Limb (tissue), 2 donors: ENCODE measurements at regions not wholly inside any gene's neighbourhood (a gene's known extent, or its start where the extent isn't known, plus 50 kb on each side); places are given as distances from the start of the nearest gene placed in this dataset.
A peak's percentile ranks its signal among the peaks of the same experiment; 100 is the strongest.
"Not testable (repeated sequence)": the region's sequence is repeated elsewhere in the genome, so short reads cannot be mapped to it uniquely, and the experiment has no call there.

Experiments used
- DNase-seq, 2 donors: peaks; one replicate each; pipeline ENCODE4 v3.0.0-alpha.2; 2016; ENCODE audit errors: extremely low spot score in 2 of 2

DNA sequence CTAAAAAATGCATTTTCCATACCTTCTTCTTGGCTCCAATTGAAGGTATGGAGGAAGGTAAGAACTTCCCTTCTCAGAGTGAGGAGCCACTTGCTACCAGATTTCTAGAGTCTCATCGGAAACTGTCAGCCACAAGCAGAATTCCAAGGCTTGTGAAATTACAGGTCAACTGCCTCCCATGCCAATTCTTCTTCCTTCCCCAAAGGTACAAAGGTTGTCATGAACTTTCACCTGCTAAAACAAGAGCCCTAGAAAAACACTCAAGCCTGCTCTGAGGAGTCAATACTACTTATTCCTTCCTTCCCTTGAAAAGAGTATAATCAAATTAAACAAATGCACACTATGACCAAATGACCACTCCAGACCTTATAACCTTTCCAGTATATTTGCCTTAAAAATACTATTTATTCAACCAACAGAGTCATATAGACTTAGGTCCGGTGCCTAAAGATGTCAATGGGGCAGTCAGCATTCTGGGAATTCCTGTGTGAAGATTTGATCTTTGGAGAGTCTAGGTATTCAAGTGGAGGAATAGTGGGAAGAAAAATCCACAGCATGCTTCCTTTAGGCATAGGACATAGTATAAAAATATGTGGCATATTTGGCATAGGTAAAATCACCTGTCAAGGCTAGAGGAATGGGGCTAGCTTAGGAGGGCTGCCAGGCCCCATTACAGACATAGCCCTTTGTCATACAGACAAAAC lies 539.3 kb downstream of the LIG4 start:
- no peak for DNase-seq

DNA sequence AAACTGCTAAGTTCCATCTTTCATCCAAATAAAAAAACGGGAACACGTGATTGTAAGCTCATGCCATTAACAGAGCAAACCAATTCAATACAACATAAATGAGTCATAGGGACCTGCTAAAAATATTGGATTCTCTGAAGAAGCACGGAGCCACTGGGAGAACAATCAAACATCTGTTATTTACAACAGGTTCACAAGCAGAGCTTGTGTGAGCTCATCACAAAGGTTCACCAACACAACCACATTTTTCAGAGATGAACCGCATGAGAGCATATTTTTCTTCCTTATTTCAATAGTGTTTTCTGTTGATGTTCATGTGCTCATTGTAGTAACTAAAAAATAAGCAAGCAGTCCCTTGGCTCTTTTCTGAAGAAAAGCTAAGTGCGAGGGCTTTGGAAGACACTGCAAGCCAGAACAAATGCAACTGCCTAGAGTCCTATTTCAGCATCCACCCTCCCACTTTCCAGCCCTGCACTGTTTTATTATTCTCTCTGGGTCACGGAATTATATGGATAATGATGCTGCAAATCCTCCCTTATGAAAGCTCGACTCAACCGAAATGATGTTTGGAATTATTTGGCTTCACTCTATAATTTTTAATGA lies 545.8 kb downstream of the LIG4 start:
- DNase-seq: peak in 1 of 2 donors; percentile 8

- DNase-seq: no peak
Measured at GRCh38 chr13:107665926-107666458, 549.3 kb downstream of the LIG4 start.

- DNase-seq: peak; percentile 15 to 64
Measured at GRCh38 chr13:107650081-107650701, 565.1 kb downstream of the LIG4 start.

DNA sequence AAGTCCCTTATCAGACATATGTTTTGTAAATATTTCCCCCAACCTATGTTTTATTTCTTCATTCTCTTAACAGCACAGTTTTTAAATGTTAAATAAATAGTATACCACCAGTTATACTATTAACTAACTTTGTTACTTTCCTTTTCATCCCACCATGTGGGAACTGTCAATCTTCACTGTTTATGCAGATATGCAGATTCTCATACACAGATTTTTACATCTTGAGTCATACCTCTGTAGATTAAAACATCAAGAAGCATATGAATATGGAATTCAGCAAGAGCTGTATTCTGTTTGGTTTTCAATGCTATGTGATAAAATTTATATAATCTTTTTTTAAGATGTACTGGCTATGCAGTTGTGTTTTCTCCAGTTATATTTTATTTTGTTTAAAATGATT lies 566.3 kb downstream of the LIG4 start:
- no peak for DNase-seq

DNA sequence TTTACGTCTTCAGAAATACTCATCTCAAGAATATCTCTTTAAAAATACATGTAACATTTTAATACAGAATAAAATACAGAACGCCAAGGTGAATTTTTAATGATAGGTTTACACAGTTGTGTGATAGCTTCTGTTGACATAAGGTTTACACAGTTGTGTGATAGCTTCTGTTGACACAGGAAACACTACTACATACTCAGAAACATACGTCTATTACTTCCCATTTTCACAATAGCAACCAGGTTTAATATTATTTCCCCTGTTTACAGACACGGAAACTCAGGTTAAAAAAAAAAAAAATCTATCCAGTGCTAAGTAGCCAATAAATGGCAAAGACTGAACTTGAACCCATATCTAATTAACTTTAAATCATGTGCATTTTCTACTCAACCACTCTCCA lies 571.2 kb downstream of the LIG4 start:
- no peak for DNase-seq

DNA sequence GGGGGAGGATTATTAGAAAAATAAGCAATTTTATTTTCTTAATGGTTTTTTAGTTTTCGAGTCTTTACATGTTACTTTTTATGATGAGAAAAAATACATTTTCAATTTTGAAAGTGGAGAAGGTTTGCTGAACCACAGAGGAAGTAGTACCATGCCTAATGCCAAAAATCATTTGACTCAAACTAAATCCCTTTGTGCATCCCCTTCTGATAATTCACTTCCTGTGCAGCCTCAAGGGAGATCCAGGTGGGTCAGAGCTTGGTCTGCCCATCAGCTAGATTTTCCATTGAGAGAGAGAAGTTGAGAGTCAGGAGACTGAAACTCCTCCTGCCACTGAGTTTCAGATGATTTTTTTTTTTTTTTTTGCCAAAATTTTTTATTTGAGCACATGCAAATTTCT lies 571.7 kb downstream of the LIG4 start:
- no peak for DNase-seq

GRCh38 chr13:107642831-107643230 lies 572.5 kb downstream of the LIG4 start:
- no peak for DNase-seq

- DNase-seq: no peak
Measured at GRCh38 chr13:107641574-107641973, 573.8 kb downstream of the LIG4 start.

GRCh38 chr13:107625648-107626047 lies 589.7 kb downstream of the LIG4 start:
- DNase-seq: no peak

DNA sequence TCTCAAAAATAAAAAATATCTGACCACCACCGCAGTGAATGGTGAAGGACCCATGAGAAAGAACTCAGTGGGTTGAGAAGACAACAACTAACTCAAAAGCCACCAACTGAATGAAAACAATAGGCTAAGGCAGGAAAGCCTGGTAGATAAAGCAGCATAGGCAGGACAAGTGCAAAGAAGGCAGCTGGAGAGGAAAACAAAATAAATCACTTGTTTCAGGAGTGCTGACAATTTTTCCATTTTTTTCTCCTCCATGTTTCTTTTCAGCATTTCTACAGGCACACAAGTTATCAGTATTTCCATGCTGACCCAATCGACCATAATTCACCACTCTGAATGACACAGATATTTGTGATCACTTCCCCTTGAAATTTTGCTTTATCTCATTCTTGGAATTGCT lies 597.8 kb downstream of the LIG4 start:
- no peak for DNase-seq

GRCh38 chr13:107612376-107612775 lies 603.0 kb downstream of the LIG4 start:
- no peak for DNase-seq

DNA sequence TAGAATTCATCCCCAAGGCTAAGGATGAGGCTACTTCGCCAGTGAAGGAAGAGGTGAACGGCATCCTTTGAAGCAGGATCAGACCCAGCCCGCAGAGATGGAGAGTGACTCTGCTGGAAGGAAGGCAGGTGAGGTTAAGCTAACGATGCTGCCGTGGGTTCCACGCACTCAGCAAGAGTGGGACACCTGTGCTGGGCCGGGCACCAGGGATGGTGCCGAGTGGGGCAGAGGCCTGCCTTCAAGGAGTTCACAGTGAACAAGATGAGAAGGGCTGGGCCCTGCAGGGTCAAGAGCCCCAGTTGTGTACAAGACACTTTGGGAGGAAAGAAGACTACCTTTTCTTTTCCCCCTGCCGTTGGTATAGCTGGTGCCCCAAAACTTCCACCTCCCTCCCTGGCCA lies 606.6 kb downstream of the LIG4 start:
- DNase-seq: no peak

- DNase-seq: no peak
Measured at GRCh38 chr13:107600971-107601370, 614.4 kb downstream of the LIG4 start.

DNA sequence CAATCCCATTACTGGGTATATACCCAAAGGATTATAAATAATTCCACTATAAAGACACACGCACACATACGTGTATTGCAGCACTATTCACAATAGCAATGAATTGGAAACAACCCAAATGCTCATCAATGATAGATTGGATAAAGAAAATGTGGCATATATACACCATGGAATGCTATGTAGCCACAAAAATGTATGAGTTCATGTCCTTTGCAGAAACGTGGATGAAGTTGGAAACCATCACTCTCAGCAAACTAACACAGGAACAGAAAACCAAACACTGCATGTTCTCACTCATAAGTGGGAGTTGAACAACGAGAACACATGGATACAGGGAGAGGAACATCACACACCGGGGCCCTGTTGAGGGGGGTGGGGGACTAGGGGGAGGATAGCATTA lies 619.0 kb downstream of the LIG4 start:
- DNase-seq: not testable (repeated sequence)

DNA sequence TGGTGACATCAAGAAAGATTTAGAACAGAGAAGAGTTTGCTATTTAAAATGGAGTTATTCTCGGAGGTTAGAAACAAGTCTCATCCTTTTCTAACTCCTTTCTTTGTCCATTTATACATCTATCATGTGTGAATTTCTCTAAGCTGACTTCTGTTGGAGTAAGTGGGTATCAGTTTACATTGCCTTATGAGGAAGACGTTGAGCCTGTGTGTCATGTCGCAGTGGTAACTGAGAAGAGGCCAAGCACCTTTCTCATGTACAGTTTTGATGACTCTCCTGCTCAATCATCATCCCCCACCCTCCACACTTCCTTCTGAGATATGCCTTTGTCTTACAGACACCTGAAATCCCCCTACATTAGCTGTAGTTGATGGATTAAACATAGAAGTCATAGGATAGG lies 624.8 kb downstream of the LIG4 start:
- DNase-seq: no peak

- DNase-seq: no peak
Measured at GRCh38 chr13:107587681-107588080, 627.7 kb downstream of the LIG4 start.

DNA sequence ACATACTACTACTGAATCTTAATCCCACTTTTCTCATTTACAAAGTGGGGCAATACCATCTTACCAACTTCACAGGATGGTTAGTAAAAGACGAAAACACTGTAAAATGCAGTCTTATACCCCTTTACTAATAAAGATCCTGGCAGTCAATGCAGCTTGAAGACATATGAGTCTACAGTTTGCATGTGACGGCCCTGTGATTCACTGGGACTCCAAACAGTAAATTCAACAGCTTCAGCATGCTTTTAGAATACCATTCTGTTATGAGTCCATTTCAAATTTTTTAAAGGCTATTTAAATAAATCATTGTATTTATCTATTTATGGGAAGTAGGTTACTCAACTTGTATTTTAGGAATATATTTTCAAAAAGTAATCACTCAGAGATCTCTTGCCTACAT lies 629.1 kb downstream of the LIG4 start:
- DNase-seq: no peak

DNA sequence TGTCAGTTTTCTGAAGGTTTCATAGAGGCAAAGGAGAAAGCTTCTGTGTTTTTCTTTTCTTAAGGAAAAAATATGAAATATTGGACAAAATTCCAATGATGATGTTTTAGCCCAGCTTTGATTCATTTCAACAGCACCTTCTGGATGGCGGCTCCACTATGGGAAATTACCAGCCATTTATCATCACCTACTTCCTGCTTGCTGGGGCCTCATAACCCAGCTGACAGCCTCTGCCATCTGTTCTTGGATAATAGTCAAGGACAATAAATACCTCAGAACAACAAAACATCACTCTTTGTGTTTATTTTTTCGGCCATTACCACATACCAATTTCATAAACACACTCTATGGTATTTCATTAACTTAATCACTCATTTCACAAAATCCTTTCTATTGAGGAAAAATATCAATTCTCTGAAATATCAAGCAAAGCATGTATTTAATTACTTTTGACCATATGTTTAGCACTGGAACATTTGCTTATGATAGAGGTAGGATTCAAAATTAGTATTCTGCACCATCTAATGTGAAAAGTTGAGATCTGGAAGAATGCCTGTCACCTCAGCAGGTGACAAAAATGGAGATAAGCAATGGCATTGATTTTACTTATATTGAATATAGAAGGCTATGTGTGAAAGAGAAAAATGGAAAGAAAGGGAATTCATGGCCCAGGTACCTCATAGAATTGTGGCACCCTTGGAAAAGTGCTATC lies 629.7 kb downstream of the LIG4 start:
- DNase-seq: no peak

- no peak for DNase-seq
Measured at GRCh38 chr13:107582171-107582570, 633.2 kb downstream of the LIG4 start.

DNA sequence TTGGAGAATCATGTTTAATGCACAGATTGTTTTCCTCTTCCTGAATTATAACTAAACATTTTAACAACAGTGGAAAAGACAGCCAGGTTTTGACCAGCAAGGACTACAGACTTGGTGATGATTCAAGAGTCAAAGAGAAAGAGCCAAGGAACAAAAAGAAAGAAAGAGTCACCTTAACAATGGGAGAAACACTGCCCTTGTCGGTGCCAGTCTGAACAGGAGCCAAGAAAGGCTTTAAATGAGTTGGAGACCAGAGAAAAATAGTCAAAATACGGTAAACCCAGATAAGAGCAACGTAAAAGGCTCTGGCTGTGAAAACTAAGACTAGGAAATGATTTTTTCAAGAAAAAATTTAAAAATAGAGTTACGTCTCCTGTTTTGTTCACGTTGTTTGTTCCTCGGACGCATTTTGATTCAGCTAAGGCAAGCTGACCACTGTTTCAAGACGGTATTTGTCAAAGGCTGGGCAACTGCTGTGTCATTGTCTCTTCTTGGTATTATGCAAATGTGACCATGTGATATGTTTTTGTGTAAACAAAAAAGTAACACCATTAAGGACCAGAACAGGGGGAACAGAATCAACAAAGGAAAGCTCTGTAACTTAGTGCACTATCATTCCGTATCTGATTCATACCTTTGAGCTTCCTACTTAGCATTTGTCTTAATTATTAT lies 634.5 kb downstream of the LIG4 start:
- DNase-seq: no peak

- no peak for DNase-seq
Measured at GRCh38 chr13:107576430-107576829, 638.9 kb downstream of the LIG4 start.
